ENCODE measurements at regions not wholly inside any gene's neighbourhood (a gene's known extent, or its start where the extent isn't known, plus 50 kb on each side); places are given as distances from the start of the nearest gene placed in this dataset.

GRCh38 chr1:30534551-30534940 lies 188.8 kb downstream of the MATN1 start:
- intact Hi-C loops (cut with micrococcal nuclease; ENCODE audit: unreplicated experiment): no loop called here
- ChIA-PET CTCF (no interaction called here), POLR2A (no interaction called here)
- peaks cover 2% of the 10 kb centered on the region for H3K27me3 Mint-ChIP-seq (ENCODE audit: insufficient read depth, unreplicated experiment)
- H3K4me1 Mint-ChIP-seq (ENCODE audit: low read depth, unreplicated experiment): no peaks in the 10 kb centered on the region
- BruUV-seq (replicated peaks): no TSS peak
- H3K4me3 Mint-ChIP-seq (ENCODE audit: unreplicated experiment): no peak overlapping the region
- Histone ChIP-seq H3K9me3 (no peaks in the 10 kb centered on the region), H3K36me3 (ENCODE audit: control insufficient read depth, insufficient read depth, low read length) (no peaks in the 10 kb centered on the region), H3K27me3 (replicated peaks; ENCODE audit: control insufficient read depth, insufficient read depth, low read length) (no peaks in the 10 kb centered on the region), H3K4me3 (ENCODE audit: low read depth, low read length) (no peak overlapping the region), H3K4me1 (no peaks in the 10 kb centered on the region)
- no peaks in the 10 kb centered on the region for H3K36me3 Mint-ChIP-seq (ENCODE audit: insufficient read depth, unreplicated experiment)
- H3K9me3 Mint-ChIP-seq (ENCODE audit: unreplicated experiment): no peaks in the 10 kb centered on the region
- TF ChIP-seq, protein P1, sequence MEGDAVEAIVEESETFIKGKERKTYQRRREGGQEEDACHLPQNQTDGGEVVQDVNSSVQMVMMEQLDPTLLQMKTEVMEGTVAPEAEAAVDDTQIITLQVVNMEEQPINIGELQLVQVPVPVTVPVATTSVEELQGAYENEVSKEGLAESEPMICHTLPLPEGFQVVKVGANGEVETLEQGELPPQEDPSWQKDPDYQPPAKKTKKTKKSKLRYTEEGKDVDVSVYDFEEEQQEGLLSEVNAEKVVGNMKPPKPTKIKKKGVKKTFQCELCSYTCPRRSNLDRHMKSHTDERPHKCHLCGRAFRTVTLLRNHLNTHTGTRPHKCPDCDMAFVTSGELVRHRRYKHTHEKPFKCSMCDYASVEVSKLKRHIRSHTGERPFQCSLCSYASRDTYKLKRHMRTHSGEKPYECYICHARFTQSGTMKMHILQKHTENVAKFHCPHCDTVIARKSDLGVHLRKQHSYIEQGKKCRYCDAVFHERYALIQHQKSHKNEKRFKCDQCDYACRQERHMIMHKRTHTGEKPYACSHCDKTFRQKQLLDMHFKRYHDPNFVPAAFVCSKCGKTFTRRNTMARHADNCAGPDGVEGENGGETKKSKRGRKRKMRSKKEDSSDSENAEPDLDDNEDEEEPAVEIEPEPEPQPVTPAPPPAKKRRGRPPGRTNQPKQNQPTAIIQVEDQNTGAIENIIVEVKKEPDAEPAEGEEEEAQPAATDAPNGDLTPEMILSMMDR (IDR thresholded peaks at IDR 0.05; ENCODE audit: insufficient read depth in 1 of 2, low read depth in 1 of 2, low read length in 1 of 2, severe bottlenecking in 1 of 2, unreplicated experiment in 1 of 2): no peak
- DNase-seq: no peak
- no peak overlapping the region for H3K27ac Mint-ChIP-seq (ENCODE audit: unreplicated experiment)

GRCh38 chr1:30533796-30534550 lies 189.4 kb downstream of the MATN1 start:
- no peaks in the 10 kb centered on the region for H3K36me3 ChIP-seq (ENCODE audit: control insufficient read depth, insufficient read depth, low read length)
- Mint-ChIP-seq H3K36me3 (ENCODE audit: insufficient read depth, unreplicated experiment) (no peaks in the 10 kb centered on the region), H3K4me3 (ENCODE audit: unreplicated experiment) (no peak overlapping the region), H3K9me3 (ENCODE audit: unreplicated experiment) (no peaks in the 10 kb centered on the region), H3K27me3 (ENCODE audit: insufficient read depth, unreplicated experiment) (peaks cover 4% of the 10 kb centered on the region), H3K4me1 (ENCODE audit: low read depth, unreplicated experiment) (no peaks in the 10 kb centered on the region), H3K27ac (ENCODE audit: unreplicated experiment) (no peak overlapping the region)
- no peak overlapping the region for H3K4me3 ChIP-seq (ENCODE audit: low read depth, low read length)
- POLR2A ChIA-PET: no interaction called here
- H3K27me3 ChIP-seq (replicated peaks; ENCODE audit: control insufficient read depth, insufficient read depth, low read length): no peaks in the 10 kb centered on the region
- DNase-seq: no peak
- intact Hi-C loops (cut with micrococcal nuclease; ENCODE audit: unreplicated experiment): no loop called here
- no peaks in the 10 kb centered on the region for H3K9me3 ChIP-seq
- H3K4me1 ChIP-seq: no peaks in the 10 kb centered on the region
- no TSS peak for BruUV-seq (replicated peaks)
- TF ChIP-seq, protein P1 (IDR thresholded peaks at IDR 0.05; ENCODE audit: insufficient read depth in 1 of 2, low read depth in 1 of 2, low read length in 1 of 2, severe bottlenecking in 1 of 2, unreplicated experiment in 1 of 2): no peak
- CTCF ChIA-PET: no interaction called here

GRCh38 chr1:30533141-30533540 lies 190.2 kb downstream of the MATN1 start:
- Mint-ChIP-seq H3K27ac (ENCODE audit: unreplicated experiment) (no peak overlapping the region), H3K4me1 (ENCODE audit: low read depth, unreplicated experiment) (no peaks in the 10 kb centered on the region), H3K27me3 (ENCODE audit: insufficient read depth, unreplicated experiment) (peaks cover 6% of the 10 kb centered on the region), H3K9me3 (ENCODE audit: unreplicated experiment) (no peaks in the 10 kb centered on the region), H3K4me3 (ENCODE audit: unreplicated experiment) (no peak overlapping the region), H3K36me3 (ENCODE audit: insufficient read depth, unreplicated experiment) (no peaks in the 10 kb centered on the region)
- H3K9me3 ChIP-seq: no peaks in the 10 kb centered on the region
- H3K36me3 ChIP-seq (ENCODE audit: control insufficient read depth, insufficient read depth, low read length): no peaks in the 10 kb centered on the region
- no peak overlapping the region for H3K4me3 ChIP-seq (ENCODE audit: low read depth, low read length)
- DNase-seq: no peak
- no peaks in the 10 kb centered on the region for H3K4me1 ChIP-seq
- ChIA-PET POLR2A (no interaction called here), CTCF (no interaction called here)
- intact Hi-C loops (cut with micrococcal nuclease; ENCODE audit: unreplicated experiment): no loop called here
- TF ChIP-seq, protein P1 (IDR thresholded peaks at IDR 0.05; ENCODE audit: insufficient read depth in 1 of 2, low read depth in 1 of 2, low read length in 1 of 2, severe bottlenecking in 1 of 2, unreplicated experiment in 1 of 2): no peak
- no peaks in the 10 kb centered on the region for H3K27me3 ChIP-seq (replicated peaks; ENCODE audit: control insufficient read depth, insufficient read depth, low read length)
- no TSS peak for BruUV-seq (replicated peaks)
